ENCODE measurements at regions not wholly inside any gene's neighbourhood (a gene's known extent, or its start where the extent isn't known, plus 50 kb on each side); places are given as distances from the start of the nearest gene placed in this dataset.
A peak's percentile ranks its signal among the peaks of the same experiment; 100 is the strongest.

GRCh38 chr18:41395695-41396094, 559.3 kb upstream of the PIK3C3 start:
- POLR2A ChIA-PET: no interaction called here
- no peaks in the 10 kb centered on the region for H3K27me3 ChIP-seq (replicated peaks in 1 of 2; ENCODE audit: control insufficient read depth in 2 of 2, insufficient read depth in 2 of 2, low read length in 1 of 2)
- intact Hi-C loops (cut with micrococcal nuclease; ENCODE audit: unreplicated experiment) (loop anchor here (10.0 kb wide), 1 partner anchor 461 kb away; no protein-coding TSS in a partner anchor), in situ Hi-C loops (cut with MboI) (no loop called here)
- H3K4me3 ChIP-seq: no peak overlapping the region
- CTCF ChIA-PET: no interaction called here
- no peaks in the 10 kb centered on the region for H3K79me2 ChIP-seq (ENCODE audit: control insufficient read depth, insufficient read depth, low read length)
- no peaks in the 10 kb centered on the region for H3K9me3 ChIP-seq (replicated peaks; ENCODE audit: control insufficient read depth, insufficient read depth, low read length)
- H3K27ac ChIP-seq (ENCODE audit: control insufficient read depth, insufficient read depth): no peak overlapping the region
- FAIRE-seq: no peak
- SMC1A ChIA-PET (ENCODE audit: uncharacterized antibody, unreplicated experiment): no interaction called here
- no peak for DNase-seq (ENCODE audit: low read depth, low spot score)
- no peaks in the 10 kb centered on the region for H4K20me1 ChIP-seq (ENCODE audit: control insufficient read depth, insufficient read depth)
- no peaks in the 10 kb centered on the region for H3K4me1 ChIP-seq (ENCODE audit: control insufficient read depth, insufficient read depth, low read length)
- H3K36me3 ChIP-seq (ENCODE audit: control insufficient read depth in 2 of 2, insufficient read depth in 2 of 2, low read length in 1 of 2): no peaks in the 10 kb centered on the region
- H3K9ac ChIP-seq (ENCODE audit: control insufficient read depth, insufficient read depth, low read length): no peak overlapping the region
- no peak overlapping the region for H3K4me2 ChIP-seq (ENCODE audit: control insufficient read depth, insufficient read depth)
- RAD21 ChIA-PET (ENCODE audit: unreplicated experiment): no interaction called here
- H2AFZ ChIP-seq (ENCODE audit: control insufficient read depth, low read depth, low read length): no peak overlapping the region
- TF ChIP-seq ESRRA (IDR thresholded peaks at IDR 0.05; ENCODE audit: low read length) (no peak), CTCF (IDR thresholded peaks at IDR 0.05 in 2 of 3, conservative IDR thresholded peaks at IDR 0.05 in 1 of 3; ENCODE audit: control insufficient read depth in 2 of 3, extremely low read depth in 1 of 3, insufficient read depth in 1 of 3, low read depth in 3 of 3, low read length in 3 of 3) (0 out of 6 replicates have a peak, but pooled peaks of 1 of the 3 experiments have one; percentile 12)
- no TSS peak for BruUV-seq (replicated peaks)
- WGBS (ENCODE audit: insufficient coverage, insufficient replicate concordance, low lambda C conversion rate, missing lambda C conversion rate): 0% methylated on average over 1 of the region's 1 CpG
- ATAC-seq: no peak

All from GM12878 (cell line).